A549 (cell line): ENCODE measurements at regions not wholly inside any gene's neighbourhood (a gene's known extent, or its start where the extent isn't known, plus 50 kb on each side); places are given as distances from the start of the nearest gene placed in this dataset.

Experiments used
- ATAC-seq, 2 experiments: fragments of 200-7000 bp in 1 of 2; fragments of >200 bp in 1 of 2; cut with Nextera tagmentation in 1 of 2; cut with Tn5 transposase in 1 of 2; 3 replicates each; pipeline versions ENCODE4 v1.8.0 to v1.9.1; 2018 to 2020; ENCODE audit warnings: mild to moderate bottlenecking in 1 of 2, moderate library complexity in 1 of 2
- CTCF ChIA-PET: fragments of 300-600 bp; sonication (Branson Sonifier 250); formaldehyde crosslinking; extraction: SDS; loops from one replicate; lab custom pipeline; 2021; ENCODE audit warnings: antibody characterized with exemption, inconsistent platforms; lab: Yijun Ruan, JAX
- POLR2A ChIA-PET: fragments of 350-600 bp; formaldehyde crosslinking; extraction: SDS; loops from one replicate; lab custom pipeline; 2021; ENCODE audit warnings: antibody characterized with exemption, inconsistent platforms; lab: Yijun Ruan, JAX
- DNase-seq, 2 experiments: peaks; one replicate each; pipeline versions ENCODE4 v3.0.0 to v3.0.0-alpha.2; 2011 to 2016; ENCODE audit warnings: low read depth in 1 of 2, low spot score in 1 of 2
- FAIRE-seq: peaks from 2 replicates; lab custom pipeline; 2011; peaks lifted over from hg19 to GRCh38; lab: Jason Lieb, UNC
- H3K27ac ChIP-seq, 2 experiments: fragments of >200 bp; sonication (Bioruptor Twin); formaldehyde crosslinking; 3 replicates each; pipeline ENCODE4 v1.5.1; 2016 to 2017
- H3K4me1 ChIP-seq: fragments of >200 bp; sonication (Bioruptor Twin); formaldehyde crosslinking; 3 replicates; pipeline ENCODE4 v1.6.1; 2016
- H3K4me2 ChIP-seq: fragments of >200 bp; sonication (Bioruptor Twin); formaldehyde crosslinking; 3 replicates; pipeline ENCODE4 v1.6.1; 2016
- H3K4me3 ChIP-seq: fragments of >200 bp; sonication (Bioruptor Twin); formaldehyde crosslinking; 3 replicates; pipeline ENCODE4 v1.5.1; 2016
- H3K9me3 ChIP-seq: fragments of >200 bp; sonication (Bioruptor Twin); formaldehyde crosslinking; 3 replicates; pipeline ENCODE4 v1.6.1; 2016
- BHLHE40 ChIP-seq: IDR thresholded peaks from 2 replicates; pipeline ENCODE4 v1.6.1; 2012; ENCODE audit warnings: low read depth, low read length, inconsistent platforms
- CBX8 ChIP-seq: fragments of 200-600 bp; sonication (generic); IDR thresholded peaks from 2 replicates; pipeline ENCODE4 v1.6.1; 2016
- CHD2 ChIP-seq: fragments of 150-350 bp; IDR thresholded peaks from 2 replicates; pipeline ENCODE4 v1.6.1; 2014; ENCODE audit warnings: low read length; ENCODE audit not compliant: partially characterized antibody
- EHMT2 ChIP-seq: fragments of 200-600 bp; sonication (generic); IDR thresholded peaks from 2 replicates; pipeline ENCODE4 v1.6.1; 2016; ENCODE audit warnings: antibody characterized with exemption, low read depth, mild to moderate bottlenecking, moderate library complexity
- EP300 ChIP-seq, 2 experiments: fragments of >200 bp; sonication (Bioruptor Twin); formaldehyde crosslinking; IDR thresholded peaks; 2 replicates in 1 of 2; 3 replicates in 1 of 2; pipeline ENCODE4 v1.6.1; 2016 to 2017
- FOSL2 ChIP-seq, 2 experiments: fragments of 450-650 bp in 1 of 2; fragments of >200 bp in 1 of 2; sonication (Bioruptor Twin) in 1 of 2; formaldehyde crosslinking; IDR thresholded peaks; 2 replicates each; pipeline versions ENCODE4 v1.5.0 to v1.6.1; 2016 to 2020; ENCODE audit warnings: mild to moderate bottlenecking in 1 of 2, moderate library complexity in 1 of 2
- GATA3 ChIP-seq: IDR thresholded peaks from 2 replicates; pipeline ENCODE4 v1.6.1; 2012; ENCODE audit warnings: borderline replicate concordance
- HEYL ChIP-seq: fragments of 250-450 bp; sonication (Bioruptor Pico); IDR thresholded peaks from 2 replicates; pipeline ENCODE4 v1.8.0; 2021; ENCODE audit warnings: mild to moderate bottlenecking, moderate library complexity
- HOXB13 ChIP-seq: fragments of 250-450 bp; sonication (Bioruptor Pico); IDR thresholded peaks from 2 replicates; pipeline ENCODE4 v1.5.0; 2020; ENCODE audit warnings: low read depth, mild to moderate bottlenecking, moderate library complexity
- MAZ ChIP-seq: fragments of 150-350 bp; IDR thresholded peaks from 2 replicates; pipeline ENCODE4 v1.6.1; 2014; ENCODE audit warnings: antibody characterized with exemption, low read depth, low read length, borderline replicate concordance
- NFE2L2 ChIP-seq: fragments of 150-350 bp; conservative IDR thresholded peaks from 2 replicates; pipeline ENCODE4 v1.6.1; 2014; ENCODE audit warnings: low read length
- NR3C1 ChIP-seq: fragments of >200 bp; sonication (Bioruptor Twin); formaldehyde crosslinking; IDR thresholded peaks from 3 replicates; pipeline ENCODE4 v1.6.1; 2017
- PHF8 ChIP-seq: fragments of 200-600 bp; sonication (generic); IDR thresholded peaks from 2 replicates; pipeline ENCODE4 v1.6.1; 2016; ENCODE audit warnings: low read depth, mild to moderate bottlenecking, antibody characterized with exemption, moderate library complexity, borderline replicate concordance
- POLR2A ChIP-seq: IDR thresholded peaks from 2 replicates; pipeline ENCODE4 v1.6.1; 2012; ENCODE audit warnings: mild to moderate bottlenecking, low read length
- POLR2AphosphoS2 ChIP-seq: conservative IDR thresholded peaks from 2 replicates; pipeline ENCODE4 v1.6.1; 2012; ENCODE audit warnings: low read length, improper control_type of control experiment, inconsistent platforms
- RAD21 ChIP-seq, 2 experiments: fragments of >200 bp in 1 of 2; sonication (Bioruptor Twin) in 1 of 2; formaldehyde crosslinking in 1 of 2; IDR thresholded peaks in 1 of 2; conservative IDR thresholded peaks in 1 of 2; 2 replicates in 1 of 2; 3 replicates in 1 of 2; pipeline ENCODE4 v1.6.1; 2012 to 2018; ENCODE audit warnings: inconsistent platforms in 1 of 2
- RARB ChIP-seq: fragments of 250-450 bp; sonication (Bioruptor Pico); IDR thresholded peaks from 2 replicates; pipeline ENCODE4 v1.8.0; 2021; ENCODE audit warnings: mild to moderate bottlenecking, moderate library complexity
- SMC3 ChIP-seq: fragments of >200 bp; sonication (Bioruptor Twin); formaldehyde crosslinking; IDR thresholded peaks from 3 replicates; pipeline ENCODE4 v1.6.1; 2018; ENCODE audit warnings: inconsistent platforms
- ZC3H11A ChIP-seq: fragments of 450-650 bp; IDR thresholded peaks from 2 replicates; pipeline ENCODE4 v1.6.1; 2014; ENCODE audit warnings: antibody characterized with exemption, mild to moderate bottlenecking
- ZFP36 ChIP-seq: fragments of 450-650 bp; IDR thresholded peaks from 2 replicates; pipeline ENCODE4 v1.6.1; 2014; ENCODE audit warnings: borderline replicate concordance; ENCODE audit not compliant: partially characterized antibody
- WGBS: methylation state at CpG from one replicate; pipeline ENCODE4 v1.1.6; 2017; ENCODE audit errors: missing lambda C conversion rate; 5-methylcytosine and 5-hydroxymethylcytosine counted together
- TF ChIP-seq, protein P1 (sequence below): fragments of 250-450 bp; sonication (Bioruptor Pico); IDR thresholded peaks from 2 replicates; pipeline ENCODE4 v1.5.0; 2021; ENCODE audit warnings: mild to moderate bottlenecking, moderate library complexity, borderline replicate concordance
- TF ChIP-seq, protein P2 (sequence below): IDR thresholded peaks from 2 replicates; pipeline ENCODE4 v1.6.1; 2012
- TF ChIP-seq, protein P3 (sequence below): fragments of 200-600 bp; sonication (generic); IDR thresholded peaks from 2 replicates; pipeline ENCODE4 v1.6.1; 2016; ENCODE audit warnings: antibody characterized with exemption, mild to moderate bottlenecking, moderate library complexity
- TF ChIP-seq, protein P4 (sequence below): IDR thresholded peaks from 2 replicates; pipeline ENCODE4 v1.6.1; 2012; ENCODE audit warnings: low read depth, borderline replicate concordance

DNA sequence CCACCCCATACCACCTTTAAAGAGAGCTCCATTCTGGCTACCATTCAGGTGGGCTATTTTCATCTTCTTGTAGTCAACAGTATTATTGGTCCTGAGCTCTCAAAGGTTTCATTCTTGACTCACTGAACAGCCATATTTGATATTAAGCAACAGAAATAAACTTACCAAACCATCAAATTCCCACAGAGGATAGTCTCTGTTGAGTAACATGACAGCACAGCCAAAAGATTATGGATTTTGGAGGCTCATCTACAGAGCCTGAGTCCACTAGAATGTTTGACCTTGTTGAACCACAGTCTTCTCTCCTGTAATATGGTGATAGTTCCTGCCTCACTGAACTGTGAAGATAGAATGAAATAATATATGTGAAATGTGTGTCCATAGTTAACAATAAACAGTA is 276.3 kb upstream of the LDB2 start:
- ATAC-seq, result no peak
- CTCF ChIA-PET, result no interaction called here
- POLR2A ChIA-PET, result no interaction called here

DNA sequence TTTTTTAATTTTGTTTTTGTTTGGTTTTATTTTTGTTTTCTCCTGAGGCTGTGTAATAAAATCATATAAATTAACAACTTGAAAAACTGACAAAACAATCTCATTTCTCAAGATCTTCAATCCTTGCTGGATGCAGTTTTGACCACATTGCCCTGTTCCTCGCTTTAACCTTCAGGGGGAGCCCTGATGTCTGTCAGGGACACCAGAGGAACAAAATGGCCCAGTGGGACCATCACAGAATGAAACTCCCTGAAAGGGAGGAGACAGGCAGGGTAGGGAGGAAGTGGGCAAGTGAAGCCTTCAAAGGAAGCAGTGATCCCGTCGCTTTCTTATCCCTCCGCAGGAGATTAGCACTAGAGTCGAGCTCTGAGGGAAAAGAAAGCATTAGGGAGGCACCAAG is 274.9 kb upstream of the LDB2 start:
- no peaks in the 10 kb centered on the region for H3K4me1 ChIP-seq
- CTCF ChIA-PET, result interaction anchor here (0.8 kb wide), 1 partner anchor 151 kb away, joined by 3 read pairs; no protein-coding TSS in a partner anchor
- ATAC-seq, result no peak
- no peak overlapping the region for H3K4me2 ChIP-seq
- TF ChIP-seq RAD21 (conservative IDR thresholded peaks at IDR 0.05 in 1 of 2, IDR thresholded peaks at IDR 0.05 in 1 of 2), result no peak
- no peak for TF ChIP-seq ZFP36
- TF ChIP-seq, protein P1, sequence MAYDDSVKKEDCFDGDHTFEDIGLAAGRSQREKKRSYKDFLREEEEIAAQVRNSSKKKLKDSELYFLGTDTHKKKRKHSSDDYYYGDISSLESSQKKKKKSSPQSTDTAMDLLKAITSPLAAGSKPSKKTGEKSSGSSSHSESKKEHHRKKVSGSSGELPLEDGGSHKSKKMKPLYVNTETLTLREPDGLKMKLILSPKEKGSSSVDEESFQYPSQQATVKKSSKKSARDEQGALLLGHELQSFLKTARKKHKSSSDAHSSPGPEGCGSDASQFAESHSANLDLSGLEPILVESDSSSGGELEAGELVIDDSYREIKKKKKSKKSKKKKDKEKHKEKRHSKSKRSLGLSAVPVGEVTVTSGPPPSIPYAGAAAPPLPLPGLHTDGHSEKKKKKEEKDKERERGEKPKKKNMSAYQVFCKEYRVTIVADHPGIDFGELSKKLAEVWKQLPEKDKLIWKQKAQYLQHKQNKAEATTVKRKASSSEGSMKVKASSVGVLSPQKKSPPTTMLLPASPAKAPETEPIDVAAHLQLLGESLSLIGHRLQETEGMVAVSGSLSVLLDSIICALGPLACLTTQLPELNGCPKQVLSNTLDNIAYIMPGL (CRISPR knock-in tag), result no peak
- TF ChIP-seq NR3C1, result no peak
- no peak for TF ChIP-seq GATA3
- TF ChIP-seq NFE2L2, result no peak
- no peak for TF ChIP-seq EP300 (IDR thresholded peaks at IDR 0.05)
- TF ChIP-seq, protein P2, sequence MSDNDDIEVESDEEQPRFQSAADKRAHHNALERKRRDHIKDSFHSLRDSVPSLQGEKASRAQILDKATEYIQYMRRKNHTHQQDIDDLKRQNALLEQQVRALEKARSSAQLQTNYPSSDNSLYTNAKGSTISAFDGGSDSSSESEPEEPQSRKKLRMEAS, result no peak
- TF ChIP-seq, protein P3, sequence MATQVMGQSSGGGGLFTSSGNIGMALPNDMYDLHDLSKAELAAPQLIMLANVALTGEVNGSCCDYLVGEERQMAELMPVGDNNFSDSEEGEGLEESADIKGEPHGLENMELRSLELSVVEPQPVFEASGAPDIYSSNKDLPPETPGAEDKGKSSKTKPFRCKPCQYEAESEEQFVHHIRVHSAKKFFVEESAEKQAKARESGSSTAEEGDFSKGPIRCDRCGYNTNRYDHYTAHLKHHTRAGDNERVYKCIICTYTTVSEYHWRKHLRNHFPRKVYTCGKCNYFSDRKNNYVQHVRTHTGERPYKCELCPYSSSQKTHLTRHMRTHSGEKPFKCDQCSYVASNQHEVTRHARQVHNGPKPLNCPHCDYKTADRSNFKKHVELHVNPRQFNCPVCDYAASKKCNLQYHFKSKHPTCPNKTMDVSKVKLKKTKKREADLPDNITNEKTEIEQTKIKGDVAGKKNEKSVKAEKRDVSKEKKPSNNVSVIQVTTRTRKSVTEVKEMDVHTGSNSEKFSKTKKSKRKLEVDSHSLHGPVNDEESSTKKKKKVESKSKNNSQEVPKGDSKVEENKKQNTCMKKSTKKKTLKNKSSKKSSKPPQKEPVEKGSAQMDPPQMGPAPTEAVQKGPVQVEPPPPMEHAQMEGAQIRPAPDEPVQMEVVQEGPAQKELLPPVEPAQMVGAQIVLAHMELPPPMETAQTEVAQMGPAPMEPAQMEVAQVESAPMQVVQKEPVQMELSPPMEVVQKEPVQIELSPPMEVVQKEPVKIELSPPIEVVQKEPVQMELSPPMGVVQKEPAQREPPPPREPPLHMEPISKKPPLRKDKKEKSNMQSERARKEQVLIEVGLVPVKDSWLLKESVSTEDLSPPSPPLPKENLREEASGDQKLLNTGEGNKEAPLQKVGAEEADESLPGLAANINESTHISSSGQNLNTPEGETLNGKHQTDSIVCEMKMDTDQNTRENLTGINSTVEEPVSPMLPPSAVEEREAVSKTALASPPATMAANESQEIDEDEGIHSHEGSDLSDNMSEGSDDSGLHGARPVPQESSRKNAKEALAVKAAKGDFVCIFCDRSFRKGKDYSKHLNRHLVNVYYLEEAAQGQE, result no peak
- no peak for TF ChIP-seq HOXB13 (CRISPR knock-in tag)
- TF ChIP-seq POLR2A, result no peak
- TF ChIP-seq CHD2, result no peak
- H3K9me3 ChIP-seq, result no peaks in the 10 kb centered on the region
- DNase-seq, result peak in 1 of 2 experiments; percentile 1
- FAIRE-seq, result no peak
- H3K27ac ChIP-seq, result no peak overlapping the region
- 11% methylated on average over 5 of the region's 5 CpGs for WGBS
- POLR2A ChIA-PET, result no interaction called here
- H3K4me3 ChIP-seq, result no peak overlapping the region

More for the DNA sequence above, 276.3 kb upstream of the LDB2 start:
- TF ChIP-seq EHMT2, result no peak
- no peak for TF ChIP-seq MAZ
- TF ChIP-seq, protein P4, sequence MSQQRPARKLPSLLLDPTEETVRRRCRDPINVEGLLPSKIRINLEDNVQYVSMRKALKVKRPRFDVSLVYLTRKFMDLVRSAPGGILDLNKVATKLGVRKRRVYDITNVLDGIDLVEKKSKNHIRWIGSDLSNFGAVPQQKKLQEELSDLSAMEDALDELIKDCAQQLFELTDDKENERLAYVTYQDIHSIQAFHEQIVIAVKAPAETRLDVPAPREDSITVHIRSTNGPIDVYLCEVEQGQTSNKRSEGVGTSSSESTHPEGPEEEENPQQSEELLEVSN, result no peak
- no peak for TF ChIP-seq NFE2L2
- no peak for TF ChIP-seq SMC3
- TF ChIP-seq ZC3H11A, result no peak
- no peak for TF ChIP-seq RARB (CRISPR knock-in tag)
- no peak for TF ChIP-seq FOSL2 (IDR thresholded peaks at IDR 0.05)
- no peak for TF ChIP-seq FOSL2 (CRISPR knock-in tag; IDR thresholded peaks at IDR 0.05)
- TF ChIP-seq POLR2AphosphoS2, result no peak
- no peak for TF ChIP-seq HEYL
- TF ChIP-seq HOXB13 (CRISPR knock-in tag), result no peak
- TF ChIP-seq PHF8, result no peak
- no peak for TF ChIP-seq EP300 (IDR thresholded peaks at IDR 0.05)
- no peak for TF ChIP-seq CBX8
- TF ChIP-seq BHLHE40, result no peak
- DNase-seq (no peak), FAIRE-seq (no peak)
- Histone ChIP-seq H3K9me3 (no peaks in the 10 kb centered on the region), H3K27ac (no peak overlapping the region), H3K4me2 (no peak overlapping the region), H3K4me1 (no peaks in the 10 kb centered on the region), H3K4me3 (no peak overlapping the region)
